GM19043 (cell line): ENCODE measurements at regions not wholly inside any gene's neighbourhood (a gene's known extent, or its start where the extent isn't known, plus 50 kb on each side); places are given as distances from the start of the nearest gene placed in this dataset.
"Not testable (repeated sequence)": the region's sequence is repeated elsewhere in the genome, so short reads cannot be mapped to it uniquely, and the experiment has no call there.

Source experiments
- ATAC-seq: cut with Tn5 transposase; IDR thresholded peaks from one replicate; pipeline ENCODE4 v1.9.1; 2021; ENCODE audit warnings: low read depth; ENCODE audit not compliant: unreplicated experiment

DNA sequence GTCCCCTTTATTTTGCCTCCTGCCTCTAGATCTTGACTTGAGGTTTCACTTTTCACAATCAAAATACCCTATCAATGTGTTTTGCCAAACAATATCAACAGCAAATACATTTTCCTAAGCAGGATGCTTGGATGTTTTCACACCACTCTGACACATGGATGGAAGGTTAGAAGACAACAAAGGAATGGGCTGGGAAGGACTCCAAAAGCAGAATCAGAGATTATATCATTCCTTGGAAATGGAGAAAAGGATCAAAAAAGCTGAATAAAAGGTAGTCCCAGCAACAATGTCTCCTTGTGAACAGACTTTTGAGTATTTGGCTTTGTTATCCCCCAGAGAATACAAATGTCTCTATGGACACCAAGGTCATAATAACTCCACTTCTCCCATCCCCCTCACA, 170.8 kb downstream of the ETAA1 start:
- no peak for ATAC-seq

DNA sequence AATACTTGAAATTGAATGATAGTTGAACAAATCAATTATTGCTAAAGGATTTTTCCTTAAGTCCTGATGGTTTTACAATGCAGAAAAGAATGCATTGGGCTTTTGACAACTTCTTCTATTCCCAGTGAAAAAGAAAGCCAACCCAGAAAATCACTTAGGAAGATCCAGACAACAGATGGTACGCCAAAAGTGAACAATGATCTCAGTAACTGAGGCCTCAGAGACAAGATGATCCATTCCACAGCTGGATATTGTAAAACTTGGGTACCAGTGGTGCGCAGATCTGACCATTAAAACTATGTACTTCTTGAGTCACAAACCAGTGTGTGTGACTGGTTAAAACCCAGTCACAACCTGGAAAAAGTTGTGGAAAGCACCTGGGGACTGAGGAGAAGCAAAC, 173.5 kb downstream of the ETAA1 start:
- no peak for ATAC-seq

DNA sequence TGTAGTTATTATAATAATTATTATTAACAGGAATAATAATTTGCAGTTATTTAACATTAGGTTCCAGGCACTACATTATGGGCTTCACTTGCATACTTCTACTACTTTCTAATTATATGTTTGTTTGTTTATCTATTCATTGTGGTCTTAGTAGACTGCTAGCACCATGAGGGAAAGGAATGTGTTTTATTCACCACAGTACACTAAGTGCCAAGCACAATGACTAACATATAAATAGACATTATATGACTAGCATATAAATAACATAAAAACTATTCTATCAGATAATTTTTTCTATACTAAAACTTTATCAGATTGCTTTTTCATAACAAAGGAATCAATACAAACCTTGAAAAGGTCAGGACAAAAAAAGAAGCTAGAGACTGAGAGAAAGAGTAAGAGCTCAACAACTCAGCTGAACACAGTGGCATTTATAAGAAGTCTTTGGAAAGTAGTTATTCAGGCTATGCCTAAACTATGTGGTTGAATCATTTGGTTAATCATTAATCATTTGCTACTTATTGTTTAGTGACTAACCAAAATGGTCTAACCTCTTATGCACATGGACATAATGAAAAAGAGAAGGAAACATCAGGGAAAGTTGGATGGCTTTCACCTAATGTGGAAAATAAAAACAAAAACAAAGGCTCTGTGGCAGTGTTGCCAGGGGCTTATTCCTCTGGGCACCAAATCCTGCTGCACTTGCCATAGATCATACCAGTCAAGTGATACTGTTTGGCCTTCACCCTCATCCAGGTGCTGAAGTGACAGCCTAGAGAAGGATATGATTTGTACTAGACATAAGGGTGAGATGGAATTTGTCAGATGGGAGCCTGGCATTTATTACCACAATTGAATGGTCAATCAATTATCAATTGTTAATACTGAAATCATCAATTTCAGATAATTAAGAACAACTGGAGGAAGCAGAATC, 174.9 kb downstream of the ETAA1 start:
- no peak for ATAC-seq

DNA sequence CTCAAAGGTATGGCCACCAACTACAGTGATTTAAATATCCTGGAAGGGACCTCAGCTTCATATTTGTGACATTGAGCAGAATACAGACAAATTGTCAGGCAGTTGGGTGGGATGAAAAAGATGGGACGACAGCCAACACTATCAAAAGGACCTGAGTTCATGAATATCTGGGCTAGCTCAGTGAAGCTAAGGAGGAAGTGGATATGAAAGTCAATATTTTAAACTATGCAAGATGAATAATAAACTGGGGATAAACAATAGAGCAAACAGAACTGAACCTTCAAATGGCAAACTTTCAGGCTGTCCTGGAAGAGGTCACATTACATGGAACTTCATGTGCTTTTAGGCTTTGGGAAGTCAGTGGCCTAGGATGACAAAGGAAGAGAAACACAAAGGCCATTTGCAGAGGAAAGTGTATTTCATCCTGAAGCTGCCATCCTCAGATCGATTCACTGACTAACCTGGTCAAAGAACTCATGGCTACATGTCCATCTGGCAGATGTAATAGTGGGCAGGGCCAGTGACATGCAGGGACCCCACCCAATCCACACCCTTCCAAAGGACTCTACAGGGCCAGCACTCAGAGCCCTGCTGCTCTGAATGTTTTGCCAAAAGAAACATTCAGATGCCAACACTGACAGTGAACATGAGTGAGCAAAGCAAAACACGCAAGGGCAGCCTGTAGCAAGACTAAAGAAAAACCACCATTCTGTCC, 175.7 kb downstream of the ETAA1 start:
- no peak for ATAC-seq

DNA sequence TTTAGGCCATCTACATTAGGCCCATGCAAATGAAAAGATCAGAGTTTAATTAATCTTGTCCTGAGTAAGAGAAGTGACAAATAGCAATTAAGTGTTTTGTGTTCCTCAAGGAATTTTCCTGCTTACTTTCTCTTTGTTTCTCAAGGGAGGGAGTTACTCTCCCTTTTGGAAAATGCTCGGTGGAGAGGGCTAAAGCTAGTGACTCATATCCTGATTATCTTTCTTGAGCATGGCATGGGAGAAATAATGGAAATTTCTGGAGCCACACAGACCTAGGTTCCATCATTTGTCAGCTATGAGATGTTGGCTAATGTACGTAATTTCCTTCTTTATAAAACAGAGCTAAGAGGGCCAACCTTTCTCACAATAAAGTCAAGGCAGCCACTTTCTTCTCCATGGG, 177.1 kb downstream of the ETAA1 start:
- no peak for ATAC-seq

DNA sequence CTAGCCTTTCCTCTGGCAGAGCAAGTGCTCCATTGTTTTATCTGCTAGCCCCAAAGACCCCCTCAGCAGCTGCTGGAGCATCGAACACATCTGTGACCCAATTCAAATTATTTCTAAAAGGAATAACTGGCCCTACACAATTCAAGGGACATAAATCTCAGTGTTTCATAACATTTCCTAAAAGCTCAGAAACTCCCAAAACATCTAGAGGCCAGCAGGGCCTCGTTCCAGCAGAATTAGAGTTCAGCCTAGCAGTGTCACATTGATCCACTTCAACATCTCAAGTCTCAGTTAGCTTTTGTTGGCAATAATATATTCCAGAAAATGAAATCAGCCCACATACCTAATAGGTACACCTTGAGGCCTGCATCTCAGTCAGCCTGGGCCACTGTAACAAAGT, 179.1 kb downstream of the ETAA1 start:
- no peak for ATAC-seq

DNA sequence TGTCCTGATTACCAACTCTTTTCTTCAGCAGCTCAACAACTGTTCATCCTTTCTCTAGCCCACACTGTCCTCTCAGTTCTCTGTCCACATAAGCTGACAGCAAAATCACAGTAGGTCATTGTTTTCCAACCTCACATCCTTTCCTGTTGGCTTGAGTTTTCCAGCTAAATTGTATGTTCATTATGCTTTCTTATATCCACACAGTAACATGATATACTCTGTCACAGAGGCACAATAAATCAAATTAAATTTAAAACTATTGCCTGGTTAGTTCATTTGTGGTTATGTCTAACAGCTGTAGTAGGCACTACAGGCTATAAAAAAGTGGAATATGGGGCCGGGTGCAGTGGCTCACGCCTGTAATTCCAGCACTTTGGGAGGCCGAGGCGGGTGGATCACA, 179.9 kb downstream of the ETAA1 start:
- no peak for ATAC-seq

DNA sequence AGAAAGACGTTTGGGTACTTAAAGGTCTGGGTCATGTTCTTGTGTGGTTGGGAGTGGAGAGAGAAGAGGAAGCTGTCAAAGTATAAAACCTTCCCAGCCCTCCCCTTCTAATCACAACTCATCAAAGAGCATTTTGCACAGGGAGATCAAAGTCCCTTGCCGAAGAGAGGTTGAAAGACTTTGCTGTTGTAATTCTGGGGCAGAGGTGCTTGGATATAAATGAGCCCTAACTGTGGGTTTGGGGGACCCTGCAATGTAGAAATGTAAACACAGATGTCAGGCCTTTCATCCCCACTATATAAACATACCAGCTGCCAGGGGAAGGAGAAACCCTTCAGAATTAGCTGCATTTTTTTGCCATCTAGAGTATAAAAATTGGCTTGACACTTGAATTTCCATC, 182.1 kb downstream of the ETAA1 start:
- no peak for ATAC-seq

DNA sequence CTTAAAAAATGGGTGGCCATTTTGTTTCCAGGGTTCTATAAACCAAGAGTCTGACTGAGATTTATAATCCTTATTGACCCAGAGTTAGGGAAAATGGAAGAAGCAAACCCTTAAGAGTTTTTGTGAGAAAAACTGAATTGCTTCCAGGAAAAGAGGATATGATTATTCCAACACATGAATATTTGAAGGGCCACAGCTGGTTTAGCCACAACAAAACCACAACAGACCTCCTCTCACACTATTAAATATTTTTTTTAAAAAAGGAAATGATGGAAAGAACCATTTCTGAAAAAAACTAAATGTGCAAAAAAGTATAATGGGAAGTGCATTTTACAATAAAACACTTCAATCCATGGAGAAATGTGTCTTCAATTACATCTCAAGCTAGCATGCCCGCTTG, 182.7 kb downstream of the ETAA1 start:
- ATAC-seq, result no peak

DNA sequence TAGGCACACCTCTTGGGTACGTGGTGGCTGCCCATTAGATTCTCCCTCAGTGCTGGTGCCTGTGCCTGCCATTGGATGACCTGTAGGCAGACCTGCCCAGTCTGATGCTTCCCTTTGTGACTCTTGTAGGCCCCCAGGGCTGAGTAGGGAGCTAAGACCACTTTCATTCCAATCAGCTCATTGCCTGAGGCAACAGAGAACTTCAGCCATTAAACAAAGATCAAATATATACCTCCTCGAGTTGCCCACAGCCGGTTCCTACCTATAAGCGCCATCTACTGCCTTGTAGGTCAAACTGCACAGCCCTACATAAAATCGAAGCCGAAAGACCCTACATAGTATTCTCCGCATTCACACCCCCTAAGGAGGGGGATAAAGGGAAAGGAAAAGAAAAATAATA, 184.6 kb downstream of the ETAA1 start:
- no peak for ATAC-seq

DNA sequence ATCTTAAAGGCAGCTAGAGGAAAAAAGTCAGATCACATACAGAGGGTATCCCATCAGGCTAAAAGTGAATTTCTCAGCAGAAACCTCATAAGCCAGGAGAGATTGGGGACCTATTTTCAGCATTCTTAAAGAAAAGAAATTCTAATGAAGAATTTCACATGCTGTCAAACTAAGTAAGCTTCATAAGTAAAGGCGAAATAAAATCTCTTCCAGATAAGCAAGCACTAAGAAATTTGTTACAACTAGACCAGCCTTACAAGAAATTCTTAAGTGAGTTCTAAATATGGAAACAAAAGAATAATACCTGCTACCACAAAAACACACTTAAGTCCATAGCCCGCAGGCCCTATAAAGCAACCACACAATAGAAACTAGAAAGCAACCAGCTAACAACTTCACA, 186.1 kb downstream of the ETAA1 start:
- ATAC-seq, result no peak

DNA sequence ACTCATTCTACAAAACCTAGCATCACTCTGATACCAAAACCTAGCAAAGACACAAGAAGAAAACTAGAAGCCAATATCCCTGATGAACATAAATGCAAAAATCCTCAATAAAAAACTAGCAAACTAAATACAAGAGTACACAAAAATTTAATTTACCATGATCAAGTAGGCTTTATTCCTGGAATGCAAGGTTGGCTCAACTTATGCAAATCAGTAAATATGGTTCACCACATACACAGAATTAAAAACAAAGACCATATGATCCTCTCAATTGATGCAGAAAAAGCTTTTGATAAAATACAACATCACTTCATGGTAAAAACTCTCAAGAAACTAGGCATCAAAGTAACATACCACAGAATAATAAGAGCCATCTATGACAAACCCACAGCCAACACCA, 188.3 kb downstream of the ETAA1 start:
- ATAC-seq, result no peak

DNA sequence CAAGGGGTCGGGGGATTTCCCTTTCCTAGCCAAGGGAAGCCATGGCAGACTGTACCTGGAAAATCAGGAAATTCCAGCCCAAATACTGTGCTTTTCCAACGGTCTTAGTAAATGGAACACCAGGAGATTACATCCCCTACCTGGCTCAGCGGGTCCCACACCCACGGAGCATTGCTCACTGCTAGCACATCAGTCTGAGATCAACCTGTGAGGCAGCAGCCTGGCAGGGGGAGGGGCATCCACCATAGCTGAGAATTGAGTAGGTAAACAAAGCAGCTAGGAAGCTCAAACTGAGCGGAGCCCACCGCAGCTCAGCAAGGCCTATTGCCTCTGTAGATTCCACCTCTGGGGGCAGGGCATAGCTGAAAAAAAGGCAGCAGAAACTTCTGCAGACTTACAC, 192.0 kb downstream of the ETAA1 start:
- not testable (repeated sequence) for ATAC-seq

DNA sequence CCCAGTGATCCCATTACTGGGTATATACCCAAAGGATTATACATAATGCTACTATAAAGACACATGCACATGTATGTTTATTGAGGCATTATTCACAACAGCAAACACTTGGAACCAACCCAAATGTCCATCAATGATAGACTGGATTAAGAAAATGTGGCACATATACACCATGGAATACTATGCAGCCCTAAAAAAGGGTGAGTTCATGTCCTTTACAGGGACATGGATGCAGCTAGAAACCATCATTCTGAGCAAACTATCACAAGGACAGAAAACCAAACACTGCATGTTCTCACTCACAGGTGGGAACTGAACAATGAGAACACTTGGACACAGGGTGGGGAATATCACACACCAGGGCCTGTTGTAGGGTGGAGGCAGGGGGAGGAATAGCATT, 197.4 kb downstream of the ETAA1 start:
- not testable (repeated sequence) for ATAC-seq

DNA sequence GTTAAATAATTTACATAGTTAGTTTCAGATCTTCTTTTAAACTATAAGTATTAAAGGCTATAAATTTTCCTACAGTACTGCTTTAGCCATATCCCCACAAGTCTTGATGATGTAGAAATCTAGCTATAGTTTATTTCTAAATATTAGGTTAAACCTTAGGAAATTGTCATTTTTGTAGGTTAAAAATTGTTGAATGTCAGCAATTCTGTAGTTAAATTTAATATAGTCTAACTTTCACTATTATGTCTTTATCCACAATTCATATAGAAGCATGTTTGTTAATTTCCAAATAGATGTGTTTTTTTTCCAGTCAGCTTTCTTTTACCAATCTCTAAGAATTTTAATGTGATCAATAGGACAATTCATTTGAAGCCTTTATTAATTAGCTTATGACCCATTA, 199.7 kb downstream of the ETAA1 start:
- no peak for ATAC-seq

DNA sequence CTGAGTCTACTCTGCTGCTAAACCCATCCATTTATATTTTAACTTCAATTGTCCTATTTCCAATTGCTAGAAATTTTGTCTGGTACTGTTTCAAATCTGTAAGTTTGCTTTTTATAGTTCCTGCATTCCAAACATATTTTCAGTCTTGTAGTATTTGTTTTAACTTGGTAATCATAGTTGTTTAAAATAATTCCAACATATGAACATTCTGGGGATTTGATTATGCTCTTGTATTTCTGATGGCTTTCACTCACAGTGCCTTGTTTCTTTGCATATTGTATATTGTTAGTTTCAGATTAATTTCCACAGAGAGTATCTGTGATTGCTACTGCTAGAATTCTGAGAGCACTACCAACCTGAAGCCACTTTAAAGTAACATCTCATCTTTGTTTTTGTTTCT, 202.4 kb downstream of the ETAA1 start:
- no peak for ATAC-seq

DNA sequence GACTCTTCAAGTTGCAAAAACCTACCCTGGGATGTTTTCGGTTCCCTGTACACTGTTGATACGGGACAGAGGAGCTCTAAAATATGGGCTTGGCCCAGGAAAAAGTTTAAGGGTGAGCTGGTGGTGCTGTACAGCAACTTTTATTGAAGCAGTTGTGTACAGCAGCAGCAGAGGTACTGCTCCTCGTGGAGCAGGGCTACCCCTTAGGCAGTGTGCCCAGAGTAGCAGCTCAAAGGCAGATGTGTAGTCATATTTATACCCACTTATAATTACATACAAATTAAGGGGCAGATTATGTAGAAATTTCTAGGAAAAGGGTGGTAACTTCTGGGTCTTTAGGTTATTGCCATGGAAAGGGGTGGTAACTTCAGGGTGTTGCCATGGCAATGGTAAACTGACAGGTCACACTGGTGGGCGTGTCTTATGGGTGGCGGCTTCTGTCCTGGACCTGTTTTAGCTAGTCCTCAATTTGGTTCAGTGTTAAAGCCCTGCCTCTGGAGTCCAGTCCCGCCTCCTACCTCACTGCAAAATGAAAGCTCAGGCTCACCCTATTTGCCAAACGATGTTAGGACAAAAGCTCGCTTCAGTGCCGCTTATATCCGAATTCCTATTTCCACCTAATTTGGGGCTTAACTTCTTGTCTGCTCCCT, 203.2 kb downstream of the ETAA1 start:
- ATAC-seq, result no peak

DNA sequence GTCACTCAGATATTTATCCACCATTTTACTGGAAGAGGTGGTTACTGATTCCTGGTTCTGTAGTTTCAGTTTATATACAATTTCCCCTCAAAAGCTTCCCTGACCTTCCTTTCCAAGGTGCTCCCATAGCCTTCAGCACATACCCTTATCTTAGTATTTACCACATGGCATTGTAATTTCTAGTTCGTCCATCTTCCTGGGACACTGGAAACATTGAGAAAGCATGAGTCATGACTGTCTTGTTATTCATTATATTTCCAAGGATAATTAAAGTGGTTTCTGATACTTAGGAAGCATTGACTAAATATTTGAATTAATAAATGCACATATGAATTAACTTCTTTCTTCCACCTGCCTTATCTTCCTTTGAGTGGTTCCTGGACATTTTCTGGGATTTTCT, 203.8 kb downstream of the ETAA1 start:
- ATAC-seq, result no peak

DNA sequence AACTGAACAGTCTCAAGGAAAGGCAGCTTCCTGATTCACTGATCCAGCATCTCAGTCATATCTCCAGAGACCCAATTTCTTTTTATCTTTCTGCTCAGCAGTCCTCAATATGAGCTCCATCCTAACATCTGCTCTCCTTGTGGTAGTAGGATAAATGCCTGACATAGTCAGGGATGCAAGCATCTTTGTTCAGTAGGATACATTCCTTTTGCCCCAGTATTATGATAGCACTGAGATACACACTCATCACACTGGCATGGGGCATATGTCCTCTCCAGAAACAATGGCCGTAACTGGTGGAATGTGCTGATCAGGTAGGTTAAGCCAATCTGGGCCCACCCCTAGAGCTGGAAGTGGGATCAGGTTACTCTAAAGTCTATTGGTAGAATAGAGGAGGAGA, 207.2 kb downstream of the ETAA1 start:
- no peak for ATAC-seq

DNA sequence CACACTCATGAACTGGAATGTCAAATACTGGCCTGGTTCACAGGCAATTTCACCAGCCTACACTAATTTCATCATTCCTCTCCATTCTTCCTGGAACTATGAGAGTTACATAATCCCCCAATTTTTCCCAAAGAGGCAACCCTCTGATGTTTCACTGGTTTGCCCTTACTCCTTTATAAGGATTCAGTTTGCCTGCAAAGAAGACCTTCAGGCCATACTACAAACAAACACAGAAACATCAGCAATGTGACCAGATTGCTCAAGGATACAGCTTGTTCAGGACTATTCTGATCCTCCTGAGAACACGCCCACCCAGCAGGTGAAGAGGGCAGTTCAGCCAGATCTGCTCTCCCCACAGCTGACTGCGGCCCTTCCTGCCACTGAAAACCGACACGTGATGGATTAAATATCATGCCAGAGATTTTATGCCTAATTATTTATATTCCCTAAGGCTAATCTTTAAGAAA, 215.5 kb downstream of the ETAA1 start:
- no peak for ATAC-seq

DNA sequence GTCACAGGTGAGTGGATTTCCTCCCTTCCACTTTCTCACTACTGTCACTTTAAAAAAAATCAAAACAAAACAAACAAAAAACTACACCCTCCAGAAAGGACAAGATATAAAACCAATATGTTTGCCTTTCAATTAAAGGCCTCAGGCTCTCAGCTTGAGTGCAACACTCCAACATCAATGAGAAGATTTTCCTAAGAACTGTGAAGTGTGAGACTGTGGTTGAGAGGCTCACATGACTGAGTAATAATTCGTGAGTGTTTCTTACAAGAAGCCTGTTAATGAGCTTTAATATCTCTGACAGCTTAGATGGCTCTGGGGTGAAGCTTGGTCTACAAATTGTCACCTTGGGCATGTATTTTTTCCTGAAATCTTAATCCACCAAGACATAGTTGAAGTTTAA, 216.1 kb downstream of the ETAA1 start:
- ATAC-seq, result no peak
